H1 (cell line): ENCODE measurements at regions not wholly inside any gene's neighbourhood (a gene's known extent, or its start where the extent isn't known, plus 50 kb on each side); places are given as distances from the start of the nearest gene placed in this dataset.

Experiments used
- CTCF ChIA-PET: fragments of 300-600 bp; sonication (Branson Sonifier 250); formaldehyde crosslinking; loops from one replicate; lab custom pipeline; 2021; ENCODE audit not compliant: partially characterized antibody; lab: Charles Lee
- POLR2A ChIA-PET: fragments of 300-600 bp; sonication (Branson Sonifier 250); formaldehyde crosslinking; loops from one replicate; lab custom pipeline; 2021; ENCODE audit warnings: inconsistent platforms; ENCODE audit not compliant: partially characterized antibody; lab: Charles Lee
- DNase-seq, 2 experiments: peaks; one replicate each; pipeline versions ENCODE4 v3.0.0 to v3.0.0-alpha.2; 2010 to 2022; ENCODE audit warnings: low spot score in 2 of 2, low read depth in 1 of 2, mixed read lengths in 1 of 2
- FAIRE-seq: peaks from 2 replicates; lab custom pipeline; 2011; peaks lifted over from hg19 to GRCh38; lab: Jason Lieb, UNC
- H2AFZ ChIP-seq: 2 replicates; pipeline ENCODE4 v1.8.1; 2012; ENCODE audit warnings: low read length, inconsistent platforms
- H2AK5ac ChIP-seq: 2 replicates; pipeline ENCODE4 v1.6.1; 2013; ENCODE audit warnings: low read depth, low read length
- H2BK120ac ChIP-seq: replicated peaks from 2 replicates; pipeline ENCODE3; 2013; ENCODE audit warnings: low read depth, low read length, inconsistent platforms
- H2BK12ac ChIP-seq: 2 replicates; pipeline ENCODE4 v1.6.1; 2013; ENCODE audit warnings: low read depth, low read length
- H2BK15ac ChIP-seq: 2 replicates; pipeline ENCODE4 v1.6.1; 2013; ENCODE audit warnings: low read length
- H2BK20ac ChIP-seq: 2 replicates; pipeline ENCODE4 v1.6.1; 2013; ENCODE audit warnings: low read length
- H2BK5ac ChIP-seq: 2 replicates; pipeline ENCODE4 v1.6.1; 2013; ENCODE audit warnings: low read depth, low read length
- H3K14ac ChIP-seq: 2 replicates; pipeline ENCODE4 v1.6.1; 2013; ENCODE audit warnings: inconsistent platforms; ENCODE audit not compliant: insufficient read length
- H3K18ac ChIP-seq: 2 replicates; pipeline ENCODE4 v1.6.1; 2013; ENCODE audit warnings: low read length; ENCODE audit errors: extremely low read depth
- H3K23ac ChIP-seq: 2 replicates; pipeline ENCODE4 v1.6.1; 2013; ENCODE audit warnings: inconsistent platforms; ENCODE audit not compliant: insufficient read length
- H3K23me2 ChIP-seq: 2 replicates; pipeline ENCODE4 v1.6.1; 2013; ENCODE audit warnings: low read depth, low read length
- H3K27ac ChIP-seq: 2 replicates; pipeline ENCODE4 v1.6.1; 2011; ENCODE audit warnings: low read depth, low read length, inconsistent platforms
- H3K27me3 ChIP-seq, 4 experiments: replicated peaks in 1 of 4; 1 replicate in 1 of 4; 2 replicates in 3 of 4; pipeline versions ENCODE4 v1.6.1 to v1.8.1; 2011 to 2013; ENCODE audit warnings: low read length in 3 of 4, mild to moderate bottlenecking in 3 of 4, inconsistent platforms in 2 of 4, mixed read lengths in 2 of 4, moderate library complexity in 1 of 4; ENCODE audit not compliant: control insufficient read depth in 3 of 4, insufficient read depth in 3 of 4; ENCODE audit errors: extremely low read depth in 1 of 4
- H3K36me3 ChIP-seq, 4 experiments: 2 replicates each; pipeline versions ENCODE4 v1.6.1 to v1.8.1; 2011 to 2013; ENCODE audit warnings: mild to moderate bottlenecking in 4 of 4, low read length in 3 of 4, moderate library complexity in 2 of 4, control low read depth in 1 of 4, inconsistent platforms in 1 of 4; ENCODE audit not compliant: insufficient read depth in 4 of 4, control insufficient read depth in 2 of 4
- H3K4ac ChIP-seq: replicated peaks from 2 replicates; pipeline ENCODE3; 2013; ENCODE audit warnings: low read length, low read depth, mixed read lengths, inconsistent platforms; ENCODE audit not compliant: insufficient read length
- H3K4me1 ChIP-seq, 4 experiments: replicated peaks in 1 of 4; 1 replicate in 1 of 4; 2 replicates in 3 of 4; pipeline versions ENCODE4 v1.6.1 to v1.8.1; 2011 to 2013; ENCODE audit warnings: low read length in 3 of 4, inconsistent platforms in 2 of 4, mixed read lengths in 1 of 4; ENCODE audit not compliant: insufficient read depth in 4 of 4, control insufficient read depth in 3 of 4
- H3K4me2 ChIP-seq, 2 experiments: 2 replicates each; pipeline versions ENCODE4 v1.6.1 to v1.8.1; 2011 to 2013; ENCODE audit warnings: low read depth in 2 of 2, low read length in 2 of 2, control low read depth in 1 of 2, inconsistent platforms in 1 of 2, mild to moderate bottlenecking in 1 of 2; ENCODE audit not compliant: insufficient read depth in 1 of 2
- H3K4me3 ChIP-seq, 4 experiments: fragments of 200-600, 300-600 bp in 1 of 4; sonication (generic), shearing (Covaris generic), sonication (Bioruptor Twin) in 1 of 4; 2 replicates each; pipeline versions ENCODE4 v1.5.1 to v1.8.1; 2011 to 2016; ENCODE audit warnings: low read length in 4 of 4, low read depth in 3 of 4, control low read depth in 2 of 4, inconsistent platforms in 2 of 4, mild to moderate bottlenecking in 2 of 4, mixed read lengths in 1 of 4, moderate library complexity in 1 of 4; ENCODE audit not compliant: insufficient read depth in 2 of 4; ENCODE audit errors: extremely low read depth in 1 of 4
- H3K56ac ChIP-seq: replicated peaks from 2 replicates; pipeline ENCODE3; 2013; ENCODE audit warnings: low read depth, mild to moderate bottlenecking, mixed read lengths, low read length, inconsistent platforms; ENCODE audit not compliant: insufficient read length
- H3K79me1 ChIP-seq: 2 replicates; pipeline ENCODE4 v1.6.1; 2013; ENCODE audit warnings: low read depth, low read length, control low read depth
- H3K79me2 ChIP-seq, 2 experiments: 2 replicates each; pipeline versions ENCODE4 v1.6.1 to v1.8.1; 2012 to 2013; ENCODE audit warnings: low read length in 2 of 2, mild to moderate bottlenecking in 2 of 2, inconsistent platforms in 1 of 2; ENCODE audit not compliant: insufficient read depth in 2 of 2, control insufficient read depth in 1 of 2
- H3K9ac ChIP-seq, 4 experiments: replicated peaks in 1 of 4; 1 replicate in 1 of 4; 2 replicates in 3 of 4; pipeline versions ENCODE4 v1.6.1 to v1.8.1; 2011 to 2013; ENCODE audit warnings: low read depth in 3 of 4, low read length in 3 of 4, control low read depth in 2 of 4, mild to moderate bottlenecking in 2 of 4, moderate library complexity in 2 of 4, inconsistent platforms in 1 of 4; ENCODE audit errors: extremely low read depth in 1 of 4
- H3K9me3 ChIP-seq, 2 experiments: 2 replicates each; pipeline versions ENCODE4 v1.6.1 to v1.8.1; 2012 to 2013; ENCODE audit warnings: mild to moderate bottlenecking in 2 of 2, moderate library complexity in 2 of 2, control low read depth in 1 of 2, inconsistent platforms in 1 of 2, low read depth in 1 of 2, low read length in 1 of 2, mixed read lengths in 1 of 2; ENCODE audit not compliant: insufficient read depth in 2 of 2
- H4K20me1 ChIP-seq, 2 experiments: replicated peaks in 1 of 2; 2 replicates each; pipeline versions ENCODE3 to v1.8.1; 2011 to 2013; ENCODE audit warnings: inconsistent platforms in 2 of 2, low read length in 2 of 2, mild to moderate bottlenecking in 1 of 2; ENCODE audit not compliant: insufficient read depth in 2 of 2, control insufficient read depth in 1 of 2
- H4K5ac ChIP-seq: 2 replicates; pipeline ENCODE4 v1.6.1; 2013; ENCODE audit warnings: low read length, low read depth, mixed read lengths, inconsistent platforms; ENCODE audit not compliant: insufficient read length
- H4K8ac ChIP-seq: 2 replicates; pipeline ENCODE4 v1.8.0; 2013; ENCODE audit warnings: mild to moderate bottlenecking, moderate library complexity, low read length, inconsistent platforms; ENCODE audit not compliant: insufficient read depth; ENCODE audit errors: extremely low read depth
- H4K91ac ChIP-seq: replicated peaks from 2 replicates; pipeline ENCODE3; 2013; ENCODE audit warnings: low read length, mixed read lengths, inconsistent platforms; ENCODE audit not compliant: insufficient read length
- ASH2L ChIP-seq: fragments of 200-600, 300-600 bp; sonication (generic); IDR thresholded peaks from one replicate; pipeline ENCODE4 v1.7.1; 2017; ENCODE audit warnings: low read length
- ATF3 ChIP-seq: IDR thresholded peaks from 2 replicates; pipeline ENCODE4 v1.6.1; 2011; ENCODE audit warnings: low read depth, mild to moderate bottlenecking, low read length; ENCODE audit not compliant: insufficient read depth
- BCL11A ChIP-seq, 2 experiments: IDR thresholded peaks; one replicate each; pipeline ENCODE4 v1.6.1; 2011; ENCODE audit warnings: low read depth in 2 of 2, low read length in 2 of 2, mild to moderate bottlenecking in 2 of 2
- CBX8 ChIP-seq: fragments of 300-800, 300-1000 bp; sonication (generic); IDR thresholded peaks from 2 replicates; pipeline ENCODE4 v1.7.1; 2016; ENCODE audit warnings: low read depth, low read length, borderline replicate concordance
- EP300 ChIP-seq, 2 experiments: IDR thresholded peaks; 1 replicate in 1 of 2; 2 replicates in 1 of 2; pipeline ENCODE4 v1.6.1; 2011 to 2012; ENCODE audit warnings: low read depth in 2 of 2, low read length in 2 of 2, mild to moderate bottlenecking in 2 of 2, borderline replicate concordance in 1 of 2, inconsistent platforms in 1 of 2, moderate library complexity in 1 of 2
- EZH2 ChIP-seq: fragments of 200-600 bp; sonication (generic); IDR thresholded peaks from 2 replicates; pipeline ENCODE4 v1.7.1; 2012; ENCODE audit warnings: low read depth, mild to moderate bottlenecking, moderate library complexity, low read length, inconsistent platforms; ENCODE audit not compliant: severe bottlenecking
- JUND ChIP-seq: IDR thresholded peaks from 2 replicates; pipeline ENCODE4 v1.6.1; 2011; ENCODE audit warnings: mild to moderate bottlenecking, improper control_type of control experiment, low read length
- KDM4A ChIP-seq: IDR thresholded peaks from one replicate; pipeline ENCODE4 v1.7.1; 2012; ENCODE audit warnings: low read depth, mild to moderate bottlenecking, moderate library complexity, low read length, inconsistent platforms; ENCODE audit not compliant: severe bottlenecking
- SIN3A ChIP-seq, 2 experiments: IDR thresholded peaks in 1 of 2; conservative IDR thresholded peaks in 1 of 2; 2 replicates each; pipeline ENCODE4 v1.6.1; 2011 to 2012; ENCODE audit warnings: low read length in 2 of 2, improper control_type of control experiment in 1 of 2, low read depth in 1 of 2, mild to moderate bottlenecking in 1 of 2
- SP1 ChIP-seq: IDR thresholded peaks from 2 replicates; pipeline ENCODE4 v1.6.1; 2011; ENCODE audit warnings: low read depth, low read length
- SP4 ChIP-seq: IDR thresholded peaks from 2 replicates; pipeline ENCODE4 v1.6.1; 2012; ENCODE audit warnings: low read length, inconsistent platforms
- WGBS, 2 experiments: shearing (Covaris generic) in 1 of 2; methylation state at CpG; one replicate each; pipeline versions ENCODE4 v1.1.6 to v1.1.7; 2013 to 2015; ENCODE audit warnings: low lambda C conversion rate in 2 of 2, mixed read lengths in 2 of 2, inconsistent platforms in 1 of 2, low coverage in 1 of 2, missing lambda C conversion rate in 1 of 2; ENCODE audit not compliant: insufficient replicate concordance in 2 of 2, insufficient coverage in 1 of 2, insufficient read length in 1 of 2; ENCODE audit errors: extremely low coverage in 1 of 2, missing lambda C conversion rate in 1 of 2; 5-methylcytosine and 5-hydroxymethylcytosine counted together

- Histone ChIP-seq H3K18ac (no peak overlapping the region), H3K79me2 (no peaks in the 10 kb centered on the region), H3K56ac (no peak overlapping the region), H3K4me1 (peaks cover 0 to under 1% (median 0%) of the 10 kb centered on the region in 4 experiments; a peak in 2 of 7 replicates), H4K20me1 (no peaks in the 10 kb centered on the region), H3K27ac (no peak overlapping the region), H3K36me3 (no peaks in the 10 kb centered on the region), H3K4ac (no peak overlapping the region), H4K91ac (no peak overlapping the region), H3K79me1 (no peaks in the 10 kb centered on the region), H3K4me3 (no peak overlapping the region), H3K23ac (no peak overlapping the region), H2AK5ac (no peak overlapping the region; the same call in 1 of the 2 replicates), H3K9ac (no peak overlapping the region), H3K9me3 (no peaks in the 10 kb centered on the region), H2BK120ac (no peak overlapping the region), H4K8ac (no peak overlapping the region), H3K14ac (no peak overlapping the region), H4K5ac (no peak overlapping the region), H2BK20ac (no peak overlapping the region), H3K23me2 (no peaks in the 10 kb centered on the region), H3K27me3 (no peaks in the 10 kb centered on the region; a peak in 2 of 7 replicates), H2BK15ac (no peak overlapping the region), H2AFZ (no peak overlapping the region), H3K4me2 (no peak overlapping the region), H2BK12ac (no peak overlapping the region), H2BK5ac (no peak overlapping the region)
- no peak for DNase-seq
- CTCF ChIA-PET = no interaction called here
- TF ChIP-seq EP300 (IDR thresholded peaks at IDR 0.05; ENCODE audit: borderline replicate concordance in 1 of 2, low read depth in 2 of 2, low read length in 2 of 2) (no peak), EZH2 (no peak), ASH2L (no peak), SP4 (no peak), SP1 (no peak), JUND (no peak), SIN3A (conservative IDR thresholded peaks at IDR 0.05 in 1 of 2, IDR thresholded peaks at IDR 0.05 in 1 of 2; ENCODE audit: low read depth in 1 of 2, low read length in 2 of 2) (no peak), ATF3 (no peak), CBX8 (no peak), BCL11A (IDR thresholded peaks at IDR 0.05; ENCODE audit: low read depth in 2 of 2, low read length in 2 of 2) (no peak), KDM4A (no peak)
- FAIRE-seq = no peak
- WGBS, 2 experiments = 85% methylated on average over 9 of the region's 9 CpGs; no CpG with 5 or more reads in 1 of the 2 experiments
- POLR2A ChIA-PET = no interaction called here
These were observed 178.7 kb upstream of the SOX5 start for GRCh38 chr12:24127919-24128721.
